Astrocyte (in vitro differentiated cells and primary cell): ENCODE measurements at regions not wholly inside any gene's neighbourhood (a gene's known extent, or its start where the extent isn't known, plus 50 kb on each side); places are given as distances from the start of the nearest gene placed in this dataset.
A peak's percentile ranks its signal among the peaks of the same experiment; 100 is the strongest.
"Not testable (repeated sequence)": the region's sequence is repeated elsewhere in the genome, so short reads cannot be mapped to it uniquely, and the experiment has no call there.

Experiments used
- DNase-seq: peaks from one replicate; pipeline ENCODE4 v3.0.0-alpha.2; 2010; ENCODE audit warnings: low read depth
- FAIRE-seq: peaks from 2 replicates; lab custom pipeline; 2011; peaks lifted over from hg19 to GRCh38; lab: Jason Lieb, UNC
- H2AFZ ChIP-seq: 2 replicates; pipeline ENCODE4 v1.6.0; 2012; ENCODE audit warnings: low read depth, low read length, inconsistent platforms
- H3K27ac ChIP-seq: 2 replicates; pipeline ENCODE4 v1.5.1; 2011; ENCODE audit warnings: low read depth, low read length, inconsistent platforms
- H3K27me3 ChIP-seq: 2 replicates; pipeline ENCODE4 v1.6.0; 2011; ENCODE audit warnings: low read length, inconsistent platforms; ENCODE audit not compliant: insufficient read depth
- H3K36me3 ChIP-seq: 2 replicates; pipeline ENCODE4 v1.5.1; 2011; ENCODE audit warnings: low read length, inconsistent platforms; ENCODE audit not compliant: insufficient read depth
- H3K4me1 ChIP-seq: 2 replicates; pipeline ENCODE4 v1.5.1; 2011; ENCODE audit warnings: low read length, inconsistent platforms; ENCODE audit not compliant: insufficient read depth
- H3K4me2 ChIP-seq: 2 replicates; pipeline ENCODE4 v1.6.0; 2012; ENCODE audit warnings: low read length, inconsistent platforms
- H3K4me3 ChIP-seq: 2 replicates; pipeline ENCODE4 v1.5.1; 2011; ENCODE audit warnings: low read depth, mild to moderate bottlenecking, low read length, inconsistent platforms; ENCODE audit not compliant: insufficient read depth
- H3K79me2 ChIP-seq: 2 replicates; pipeline ENCODE4 v1.6.0; 2012; ENCODE audit warnings: mild to moderate bottlenecking, low read length, inconsistent platforms; ENCODE audit not compliant: insufficient read depth
- H3K9ac ChIP-seq: 2 replicates; pipeline ENCODE4 v1.6.0; 2012; ENCODE audit warnings: mild to moderate bottlenecking, low read length, inconsistent platforms
- H3K9me3 ChIP-seq: 2 replicates; pipeline ENCODE4 v1.5.1; 2012; ENCODE audit warnings: low read depth, mild to moderate bottlenecking, low read length, inconsistent platforms; ENCODE audit not compliant: insufficient read depth
- H4K20me1 ChIP-seq: 2 replicates; pipeline ENCODE4 v1.6.0; 2012; ENCODE audit warnings: low read length, inconsistent platforms; ENCODE audit not compliant: insufficient read depth
- H3K27ac Mint-ChIP-seq: one replicate; pipeline ENCODE4 v1.8.0; 2021; ENCODE audit warnings: mild to moderate bottlenecking, mixed read lengths; ENCODE audit not compliant: unreplicated experiment
- H3K27me3 Mint-ChIP-seq: one replicate; pipeline ENCODE4 v1.8.0; 2021; ENCODE audit warnings: low read depth, mixed read lengths; ENCODE audit not compliant: unreplicated experiment
- H3K36me3 Mint-ChIP-seq: one replicate; pipeline ENCODE4 v1.8.0; 2021; ENCODE audit warnings: low read depth, mixed read lengths; ENCODE audit not compliant: unreplicated experiment
- H3K4me1 Mint-ChIP-seq: one replicate; pipeline ENCODE4 v1.8.0; 2021; ENCODE audit warnings: low read depth, mixed read lengths; ENCODE audit not compliant: unreplicated experiment
- H3K4me3 Mint-ChIP-seq: one replicate; pipeline ENCODE4 v1.8.0; 2021; ENCODE audit warnings: mild to moderate bottlenecking, moderate library complexity, mixed read lengths; ENCODE audit not compliant: unreplicated experiment
- H3K9me3 Mint-ChIP-seq: one replicate; pipeline ENCODE4 v1.8.0; 2021; ENCODE audit warnings: mild to moderate bottlenecking, mixed read lengths; ENCODE audit not compliant: unreplicated experiment
- CTCF ChIP-seq: IDR thresholded peaks from 2 replicates; pipeline ENCODE4 v1.5.1; 2011; ENCODE audit warnings: low read depth, mild to moderate bottlenecking, inconsistent platforms, low read length, moderate library complexity; ENCODE audit not compliant: insufficient read depth
- EZH2 ChIP-seq: IDR thresholded peaks from 2 replicates; pipeline ENCODE4 v1.6.1; 2012; ENCODE audit warnings: mild to moderate bottlenecking, low read length, inconsistent platforms; ENCODE audit not compliant: insufficient read depth

- Histone ChIP-seq H3K79me2 (no peaks in the 10 kb centered on the region), H3K4me1 (no peaks in the 10 kb centered on the region), H3K4me3 (no peak overlapping the region), H3K9ac (no peak overlapping the region), H3K27me3 (no peaks in the 10 kb centered on the region), H3K9me3 (no peaks in the 10 kb centered on the region), H3K27ac (no peak overlapping the region), H4K20me1 (no peaks in the 10 kb centered on the region), H3K4me2 (no peak overlapping the region), H3K36me3 (no peaks in the 10 kb centered on the region), H2AFZ (no peak overlapping the region)
- DNase-seq, result no peak
- TF ChIP-seq CTCF (peak; percentile 25), EZH2 (no peak)
- Mint-ChIP-seq H3K36me3 (no peaks in the 10 kb centered on the region), H3K27me3 (peaks cover 11% of the 10 kb centered on the region), H3K4me1 (peaks cover 10% of the 10 kb centered on the region), H3K4me3 (no peak overlapping the region), H3K9me3 (no peaks in the 10 kb centered on the region), H3K27ac (peak overlapping the region; percentile 50)
- no peak for FAIRE-seq
Measured at GRCh38 chr14:21768116-21768874, 94.7 kb upstream of the OR4E1 start.

- not testable (repeated sequence) for H3K36me3 ChIP-seq, H3K27ac Mint-ChIP-seq, H3K9me3 ChIP-seq, H3K79me2 ChIP-seq, DNase-seq, FAIRE-seq, H3K4me3 ChIP-seq, H3K9me3 Mint-ChIP-seq, H3K9ac ChIP-seq, H3K4me1 ChIP-seq, H3K36me3 Mint-ChIP-seq, H3K4me2 ChIP-seq, H2AFZ ChIP-seq, H3K27me3 ChIP-seq, H3K27ac ChIP-seq, H3K4me3 Mint-ChIP-seq, H4K20me1 ChIP-seq, H3K4me1 Mint-ChIP-seq
- H3K27me3 Mint-ChIP-seq, result peaks cover 18% of the 10 kb centered on the region
Measured at GRCh38 chr14:21760360-21760759, 86.7 kb upstream of the OR4E1 start.

GRCh38 chr14:21749306-21749868 lies 75.8 kb upstream of the OR4E1 start:
- Mint-ChIP-seq H3K4me1 (peaks cover 9% of the 10 kb centered on the region), H3K27me3 (no peaks in the 10 kb centered on the region), H3K9me3 (no peaks in the 10 kb centered on the region), H3K36me3 (no peaks in the 10 kb centered on the region), H3K4me3 (no peak overlapping the region), H3K27ac (no peak overlapping the region)
- Histone ChIP-seq H2AFZ (no peak overlapping the region), H3K4me2 (no peak overlapping the region), H3K4me3 (no peak overlapping the region), H3K79me2 (no peaks in the 10 kb centered on the region), H3K4me1 (no peaks in the 10 kb centered on the region), H3K9ac (no peak overlapping the region), H4K20me1 (no peaks in the 10 kb centered on the region), H3K27me3 (peaks cover 3% of the 10 kb centered on the region), H3K9me3 (no peaks in the 10 kb centered on the region), H3K36me3 (no peaks in the 10 kb centered on the region), H3K27ac (no peak overlapping the region)
- FAIRE-seq (no peak), DNase-seq (no peak)
- TF ChIP-seq EZH2 (no peak), CTCF (no peak)
